Pancreas (tissue), 10 donors: ENCODE measurements at regions not wholly inside any gene's neighbourhood (a gene's known extent, or its start where the extent isn't known, plus 50 kb on each side); places are given as distances from the start of the nearest gene placed in this dataset.

Source experiments
- ATAC-seq, 4 donors: fragments of 200-7000 bp; cut with Tn5 transposase; one replicate each; pipeline versions ENCODE4 v1.8.0 to v1.9.1; 2020; ENCODE audit warnings: mild to moderate bottlenecking in 4 of 4, moderate library complexity in 4 of 4
- DNase-seq, 6 donors: peaks; one replicate each; pipeline ENCODE4 v3.0.0-alpha.2; 2020
- FAIRE-seq: peaks from 2 replicates; lab custom pipeline; 2012; peaks lifted over from hg19 to GRCh38; lab: Jason Lieb, UNC
- H3K27ac ChIP-seq, 4 donors: fragments of 200-600 bp; sonication (generic); 1 replicate in 3 of 4; 2 replicates in 1 of 4; pipeline versions ENCODE4 v1.5.0 to v1.8.0; 2020
- H3K27me3 ChIP-seq, 4 donors: fragments of 200-600 bp; one replicate each; pipeline ENCODE4 v1.8.0; 2021
- H3K36me3 ChIP-seq, 3 donors: fragments of 200-600 bp; sonication (generic) in 1 of 3; one replicate each; pipeline versions ENCODE4 v1.5.0 to v1.8.0; 2020 to 2021
- H3K4me1 ChIP-seq, 3 donors: fragments of 200-600 bp; one replicate each; pipeline ENCODE4 v1.8.0; 2021
- H3K4me3 ChIP-seq, 4 donors: fragments of 200-600 bp; sonication (generic) in 2 of 4; one replicate each; pipeline versions ENCODE4 v1.5.0 to v1.8.0; 2020 to 2021
- H3K9me3 ChIP-seq, 4 donors: fragments of 200-600 bp; one replicate each; pipeline ENCODE4 v1.8.0; 2021
- CTCF ChIP-seq, 4 donors: fragments of 200-600 bp; sonication (generic) in 3 of 4; IDR thresholded peaks; one replicate each; pipeline versions ENCODE4 v1.5.0 to v1.8.0; 2021; ENCODE audit warnings: antibody characterized with exemption in 4 of 4
- WGBS, 2 donors: extraction: QIAGEN DNeasy Blood & Tissue Kit; methylation state at CpG; one replicate each; pipeline ENCODE4 v1.1.7; 2013; 5-methylcytosine and 5-hydroxymethylcytosine counted together
- intact Hi-C, 3 donors: fragments of 100-400 bp; cut with DNase I; formaldehyde crosslinking; loops; one replicate each; pipeline versions ENCODE4 v1.11.1 to v1.14.2; 2022
- donor health status: healthy with polysubstance abuse.
- donor health status: DM: no; HTN: no; CAD: no; lungs with moderate emphysema.
- donor health status: DM: no; HTN: no; CAD: no.
- donor health status: control.
- donor health status: control.
- donor health status: Bipolar disorder and iron deficiency.
- donor health status: DM: yes; HTN: yes; CAD: no.
- donor health status: DM: no; HTN: no; CAD: no.
- donor health status: DM: no; HTN: no; CAD: no.
- donor health status: DM: yes; HTN: yes; CAD: no.

DNA sequence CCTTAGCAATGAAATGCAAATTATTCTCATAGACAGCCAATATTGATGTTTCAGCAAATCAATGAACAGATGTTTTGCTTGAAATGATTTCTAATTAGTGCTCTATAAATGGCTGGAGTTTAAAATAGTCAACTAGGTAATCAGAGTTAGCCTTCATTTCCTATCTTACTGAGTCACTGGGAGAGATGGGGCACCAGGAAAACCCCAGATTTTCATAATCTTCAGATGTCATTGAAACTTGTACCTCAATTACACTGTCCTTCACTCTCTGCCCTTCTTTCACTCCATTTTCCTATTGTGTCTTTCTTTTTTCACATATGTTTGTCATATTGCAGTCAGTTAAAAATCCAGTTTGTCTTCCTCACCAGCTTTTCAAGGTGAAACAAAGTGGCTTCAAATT lies 92.7 kb downstream of the C12orf75 start:
- no peak for TF ChIP-seq CTCF (IDR thresholded peaks at IDR 0.05)
- Histone ChIP-seq H3K4me3 (no peak overlapping the region), H3K9me3 (no peaks in the 10 kb centered on the region), H3K27me3 (no peaks in the 10 kb centered on the region), H3K27ac (no peak overlapping the region), H3K4me1 (peaks cover 0 to 4% (median 3%) of the 10 kb centered on the region in 3 donors), H3K36me3 (no peaks in the 10 kb centered on the region)
- DNase-seq (no peak), FAIRE-seq (no peak), ATAC-seq (no peak)
- intact Hi-C loops, result loop anchor here in 2 of 3 donors (5.0 to 10.0 kb wide), 3 partner anchors 712 to 802 kb away; partner anchors contain the start of gene NUAK1 (in 2 of the 2)

GRCh38 chr12:105423921-105424320 lies 93.4 kb downstream of the C12orf75 start:
- no peaks in the 10 kb centered on the region for H3K9me3 ChIP-seq
- no peaks in the 10 kb centered on the region for H3K36me3 ChIP-seq
- intact Hi-C loops, result loop anchor here in 2 of 3 donors (5.0 to 10.0 kb wide), 3 partner anchors 711 to 801 kb away; partner anchors contain the start of gene NUAK1 (in 2 of the 2)
- no peak for TF ChIP-seq CTCF (IDR thresholded peaks at IDR 0.05)
- 75 to 80% methylated on average over 7 of the region's 7 CpGs for WGBS, 2 donors
- ATAC-seq (no peak), FAIRE-seq (no peak), DNase-seq (no peak)
- peaks cover 0 to 4% (median 3%) of the 10 kb centered on the region in 3 donors for H3K4me1 ChIP-seq
- H3K27me3 ChIP-seq, result no peaks in the 10 kb centered on the region
- H3K4me3 ChIP-seq, result no peak overlapping the region
- no peak overlapping the region for H3K27ac ChIP-seq

GRCh38 chr12:105425254-105426174 lies 95.0 kb downstream of the C12orf75 start:
- Histone ChIP-seq H3K36me3 (no peaks in the 10 kb centered on the region), H3K9me3 (no peaks in the 10 kb centered on the region), H3K27ac (no peak overlapping the region), H3K4me1 (peaks cover 0 to 4% (median 3%) of the 10 kb centered on the region in 3 donors), H3K4me3 (no peak overlapping the region), H3K27me3 (no peaks in the 10 kb centered on the region)
- no peak for ATAC-seq
- no peak for TF ChIP-seq CTCF (IDR thresholded peaks at IDR 0.05)
- FAIRE-seq, result no peak
- WGBS, 2 donors, result 79 to 87% methylated on average over 7 of the region's 7 CpGs
- intact Hi-C loops, result loop anchor here in 2 of 3 donors (10.0 kb wide), 2 partner anchors 709 to 799 kb away; partner anchors contain the start of gene NUAK1 (in 2 of the 2)
- DNase-seq, result no peak

DNA sequence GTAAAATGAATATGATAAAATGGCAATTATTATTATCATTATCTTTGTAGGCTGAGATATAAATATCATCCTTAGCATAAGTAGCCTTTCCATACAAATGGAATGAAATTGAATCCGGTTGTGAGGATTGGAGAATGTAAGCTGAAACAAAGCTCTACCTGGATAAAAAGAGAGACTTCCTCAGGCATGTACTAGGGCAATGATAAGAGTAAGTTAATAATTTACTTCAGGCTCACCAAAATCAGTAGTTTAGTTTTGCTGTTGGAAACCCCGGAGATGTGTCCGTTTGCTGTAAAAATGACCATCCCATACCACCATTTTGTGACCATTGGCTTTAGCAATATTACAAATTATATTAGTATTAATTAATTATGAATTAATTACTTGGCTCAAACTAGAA lies 96.3 kb downstream of the C12orf75 start:
- no peak for TF ChIP-seq CTCF (IDR thresholded peaks at IDR 0.05)
- ATAC-seq (peak; percentile 45 to 73 (median 68)), FAIRE-seq (no peak), DNase-seq (no peak)
- 11 to 16% methylated on average over 3 of the region's 3 CpGs for WGBS, 2 donors
- Histone ChIP-seq H3K4me1 (peaks cover 0 to 4% (median 3%) of the 10 kb centered on the region in 3 donors), H3K27ac (no peak overlapping the region), H3K36me3 (no peaks in the 10 kb centered on the region), H3K9me3 (no peaks in the 10 kb centered on the region), H3K27me3 (no peaks in the 10 kb centered on the region), H3K4me3 (no peak overlapping the region)
- intact Hi-C loops, result loop anchor here in 2 of 3 donors (10.0 kb wide), 2 partner anchors 708 to 798 kb away; partner anchors contain the start of gene NUAK1 (in 2 of the 2)
